GM19351 (cell line): ENCODE measurements at regions not wholly inside any gene's neighbourhood (a gene's known extent, or its start where the extent isn't known, plus 50 kb on each side); places are given as distances from the start of the nearest gene placed in this dataset.

Experiments
- ATAC-seq: cut with Tn5 transposase; IDR thresholded peaks from one replicate; pipeline ENCODE4 v1.9.1; 2021; ENCODE audit warnings: mild to moderate bottlenecking, moderate library complexity; ENCODE audit not compliant: unreplicated experiment

GRCh38 chr2:212873256-212873655, 278.2 kb downstream of the IKZF2 start:
- no peak for ATAC-seq

GRCh38 chr2:212871597-212871996, 279.8 kb downstream of the IKZF2 start:
- ATAC-seq: no peak

- no peak for ATAC-seq
Observed at GRCh38 chr2:212864186-212864585, 287.2 kb downstream of the IKZF2 start.

- ATAC-seq: peak; percentile 72
Observed at GRCh38 chr2:212863185-212863588, 288.2 kb downstream of the IKZF2 start.

GRCh38 chr2:212858496-212858895, 292.9 kb downstream of the IKZF2 start:
- no peak for ATAC-seq

- ATAC-seq: no peak
Observed at GRCh38 chr2:212854771-212855170, 296.6 kb downstream of the IKZF2 start.

- ATAC-seq: no peak
Observed at GRCh38 chr2:212854116-212854515, 297.3 kb downstream of the IKZF2 start.

GRCh38 chr2:212845941-212846340, 305.5 kb downstream of the IKZF2 start:
- no peak for ATAC-seq

GRCh38 chr2:212843409-212844199, 305.0 kb upstream of the ERBB4 start:
- no peak for ATAC-seq

- no peak for ATAC-seq
Observed at GRCh38 chr2:212842544-212843185, 304.1 kb upstream of the ERBB4 start.

GRCh38 chr2:212841460-212841859, 302.9 kb upstream of the ERBB4 start:
- ATAC-seq: no peak

- no peak for ATAC-seq
Observed at GRCh38 chr2:212832211-212833195, 293.9 kb upstream of the ERBB4 start.

GRCh38 chr2:212831671-212832199, 293.1 kb upstream of the ERBB4 start:
- ATAC-seq: no peak

GRCh38 chr2:212816267-212816666, 277.7 kb upstream of the ERBB4 start:
- no peak for ATAC-seq

- ATAC-seq: peak; percentile 57
Observed at GRCh38 chr2:212815453-212815852, 276.9 kb upstream of the ERBB4 start.

GRCh38 chr2:212814941-212815340, 276.3 kb upstream of the ERBB4 start:
- ATAC-seq: peak; percentile 4

GRCh38 chr2:212811921-212812320, 273.3 kb upstream of the ERBB4 start:
- ATAC-seq: no peak

GRCh38 chr2:212811036-212811805, 272.6 kb upstream of the ERBB4 start:
- ATAC-seq: peak; percentile 50

- peak; percentile 42 for ATAC-seq
Observed at GRCh38 chr2:212797484-212798205, 259.0 kb upstream of the ERBB4 start.

- peak; percentile 56 for ATAC-seq
Observed at GRCh38 chr2:212794471-212794870, 255.9 kb upstream of the ERBB4 start.
